VCaP (cell line): ENCODE measurements at regions not wholly inside any gene's neighbourhood (a gene's known extent, or its start where the extent isn't known, plus 50 kb on each side); places are given as distances from the start of the nearest gene placed in this dataset.

Experiments used
- H3K27ac ChIP-seq: fragments of 450-650 bp; 2 replicates; pipeline ENCODE4 v1.5.1; 2017
- TF ChIP-seq, protein P1 (sequence below): fragments of 450-650 bp; conservative IDR thresholded peaks from 2 replicates; pipeline ENCODE4 v1.5.1; 2017; ENCODE audit warnings: mild to moderate bottlenecking, moderate library complexity

DNA sequence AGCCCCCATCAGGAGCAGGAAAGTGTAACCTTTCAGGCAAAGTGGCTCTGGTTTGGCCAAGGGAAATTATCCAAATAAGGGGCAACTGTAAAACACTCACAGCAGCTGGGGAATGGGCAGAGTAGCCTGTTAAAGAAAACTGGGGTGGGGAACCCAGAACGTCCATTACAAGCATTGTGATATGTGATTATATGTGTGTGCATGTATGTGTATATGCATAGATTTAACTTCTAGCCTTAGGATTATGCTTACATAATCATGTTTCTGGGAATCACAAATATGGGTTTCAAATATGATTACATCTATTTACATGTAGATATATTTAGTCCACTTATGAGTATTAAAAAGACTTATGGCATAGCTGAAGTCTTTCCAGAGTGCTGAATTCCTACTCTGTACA, 278.1 kb upstream of the JAG1 start:
- H3K27ac ChIP-seq: no peak overlapping the region
- TF ChIP-seq, protein P1, sequence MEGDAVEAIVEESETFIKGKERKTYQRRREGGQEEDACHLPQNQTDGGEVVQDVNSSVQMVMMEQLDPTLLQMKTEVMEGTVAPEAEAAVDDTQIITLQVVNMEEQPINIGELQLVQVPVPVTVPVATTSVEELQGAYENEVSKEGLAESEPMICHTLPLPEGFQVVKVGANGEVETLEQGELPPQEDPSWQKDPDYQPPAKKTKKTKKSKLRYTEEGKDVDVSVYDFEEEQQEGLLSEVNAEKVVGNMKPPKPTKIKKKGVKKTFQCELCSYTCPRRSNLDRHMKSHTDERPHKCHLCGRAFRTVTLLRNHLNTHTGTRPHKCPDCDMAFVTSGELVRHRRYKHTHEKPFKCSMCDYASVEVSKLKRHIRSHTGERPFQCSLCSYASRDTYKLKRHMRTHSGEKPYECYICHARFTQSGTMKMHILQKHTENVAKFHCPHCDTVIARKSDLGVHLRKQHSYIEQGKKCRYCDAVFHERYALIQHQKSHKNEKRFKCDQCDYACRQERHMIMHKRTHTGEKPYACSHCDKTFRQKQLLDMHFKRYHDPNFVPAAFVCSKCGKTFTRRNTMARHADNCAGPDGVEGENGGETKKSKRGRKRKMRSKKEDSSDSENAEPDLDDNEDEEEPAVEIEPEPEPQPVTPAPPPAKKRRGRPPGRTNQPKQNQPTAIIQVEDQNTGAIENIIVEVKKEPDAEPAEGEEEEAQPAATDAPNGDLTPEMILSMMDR: no peak

- no peak overlapping the region for H3K27ac ChIP-seq
Measured at GRCh38 chr20:10953437-10953836, 279.6 kb upstream of the JAG1 start.

GRCh38 chr20:10954137-10954840, 280.5 kb upstream of the JAG1 start:
- no peak overlapping the region for H3K27ac ChIP-seq
- TF ChIP-seq, protein P1: no peak

More at GRCh38 chr20:10953437-10953836, 279.6 kb upstream of the JAG1 start:
- TF ChIP-seq, protein P1: no peak

GRCh38 chr20:10954908-10955580, 281.2 kb upstream of the JAG1 start:
- TF ChIP-seq, protein P1: no peak
- H3K27ac ChIP-seq: no peak overlapping the region

- TF ChIP-seq, protein P1: no peak
- H3K27ac ChIP-seq: no peak overlapping the region
Measured at GRCh38 chr20:10958279-10958678, 284.5 kb upstream of the JAG1 start.

- peak overlapping the region; percentile 64; the same call in 1 of the 2 replicates for H3K27ac ChIP-seq
- TF ChIP-seq, protein P1: no peak
Measured at GRCh38 chr20:10960416-10960815, 286.6 kb upstream of the JAG1 start.

- peak overlapping the region; percentile 64 for H3K27ac ChIP-seq
- TF ChIP-seq, protein P1: peak; percentile 59
Measured at GRCh38 chr20:10961651-10962288, 288.0 kb upstream of the JAG1 start.
